ENCODE measurements at regions not wholly inside any gene's neighbourhood (a gene's known extent, or its start where the extent isn't known, plus 50 kb on each side); places are given as distances from the start of the nearest gene placed in this dataset.

DNA sequence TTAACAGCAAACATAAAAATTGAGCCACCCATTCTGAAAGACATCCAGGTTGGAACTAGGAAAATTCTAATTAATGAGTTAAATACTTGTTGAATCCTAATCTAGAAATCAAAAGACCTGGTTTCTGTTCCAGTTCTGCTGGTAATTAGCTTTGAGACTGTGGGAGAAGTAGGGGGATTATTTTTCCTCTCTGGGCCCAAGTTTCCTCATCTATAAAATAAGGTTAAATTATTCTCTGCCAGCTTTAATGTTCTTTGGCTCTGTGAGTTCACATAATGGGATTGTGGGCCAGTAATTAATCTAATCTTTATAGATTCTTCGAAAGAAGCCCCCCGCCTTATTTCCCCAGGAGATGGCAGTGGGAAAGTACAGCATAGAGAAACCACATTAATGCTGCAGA, 104.6 kb downstream of the ENC1 start:
- no peaks in the 10 kb centered on the region for H3K9me2 ChIP-seq (ENCODE audit: insufficient read depth)
- ATAC-seq (no peak), DNase-seq (ENCODE audit: low read depth, low spot score) (no peak)
- no peak overlapping the region for H2AFZ ChIP-seq (ENCODE audit: low read depth, low read length, poor library complexity, severe bottlenecking)
- no peaks in the 10 kb centered on the region for H3K27me3 ChIP-seq (ENCODE audit: insufficient read depth, low read length)
- POLR2A ChIA-PET: no interaction called here
- H3K9me3 ChIP-seq (ENCODE audit: control insufficient read depth in 1 of 2, insufficient read depth in 1 of 2, low read depth in 1 of 2, low read length in 2 of 2): peaks cover 0 to 8% of the 10 kb centered on the region in 2 experiments; a peak in 1 of 4 replicates
- H3K9ac ChIP-seq (ENCODE audit: low read length): no peak overlapping the region
- CTCF ChIA-PET: no interaction called here
- no peaks in the 10 kb centered on the region for H3K36me3 ChIP-seq (ENCODE audit: control insufficient read depth in 1 of 2, insufficient read depth in 2 of 2, low read length in 2 of 2)
- TF ChIP-seq ELF1 (IDR thresholded peaks at IDR 0.05; ENCODE audit: borderline replicate concordance, low read depth) (no peak), EZH2phosphoT487 (IDR thresholded peaks at IDR 0.05; ENCODE audit: borderline replicate concordance) (no peak), EGR1 (IDR thresholded peaks at IDR 0.05; ENCODE audit: low read depth) (no peak), ZNF274 (IDR thresholded peaks at IDR 0.05; ENCODE audit: low read depth, low read length) (no peak), CBX3 (IDR thresholded peaks at IDR 0.05; ENCODE audit: low read depth) (no peak), YY1 (IDR thresholded peaks at IDR 0.05; ENCODE audit: extremely low read depth, insufficient replicate concordance, low read depth, low read length) (no peak)
- H3K4me3 ChIP-seq (replicated peaks in 1 of 2; ENCODE audit: low read depth in 1 of 2, low read length in 2 of 2): no peak overlapping the region
- BruUV-seq (replicated peaks): no TSS peak
- no peak overlapping the region for H3K4me2 ChIP-seq (ENCODE audit: low read length)
- peaks cover 0 to 2% of the 10 kb centered on the region in 2 experiments; a peak in 1 of 4 replicates for H3K4me1 ChIP-seq (ENCODE audit: control insufficient read depth in 1 of 2, insufficient read depth in 2 of 2, low read length in 2 of 2)
- no peak overlapping the region for H3K27ac ChIP-seq (ENCODE audit: low read depth, low read length)
- H3K79me2 ChIP-seq (ENCODE audit: insufficient read depth, low read length): no peaks in the 10 kb centered on the region
- RAD21 ChIA-PET (ENCODE audit: low non-redundant PET in 1 of 2, low total read pairs in 2 of 2, uncharacterized antibody in 2 of 2, unreplicated experiment in 2 of 2): no interaction called here
- intact Hi-C loops (cut with micrococcal nuclease): no loop called here
- H4K20me1 ChIP-seq (ENCODE audit: insufficient read depth): no peaks in the 10 kb centered on the region

DNA sequence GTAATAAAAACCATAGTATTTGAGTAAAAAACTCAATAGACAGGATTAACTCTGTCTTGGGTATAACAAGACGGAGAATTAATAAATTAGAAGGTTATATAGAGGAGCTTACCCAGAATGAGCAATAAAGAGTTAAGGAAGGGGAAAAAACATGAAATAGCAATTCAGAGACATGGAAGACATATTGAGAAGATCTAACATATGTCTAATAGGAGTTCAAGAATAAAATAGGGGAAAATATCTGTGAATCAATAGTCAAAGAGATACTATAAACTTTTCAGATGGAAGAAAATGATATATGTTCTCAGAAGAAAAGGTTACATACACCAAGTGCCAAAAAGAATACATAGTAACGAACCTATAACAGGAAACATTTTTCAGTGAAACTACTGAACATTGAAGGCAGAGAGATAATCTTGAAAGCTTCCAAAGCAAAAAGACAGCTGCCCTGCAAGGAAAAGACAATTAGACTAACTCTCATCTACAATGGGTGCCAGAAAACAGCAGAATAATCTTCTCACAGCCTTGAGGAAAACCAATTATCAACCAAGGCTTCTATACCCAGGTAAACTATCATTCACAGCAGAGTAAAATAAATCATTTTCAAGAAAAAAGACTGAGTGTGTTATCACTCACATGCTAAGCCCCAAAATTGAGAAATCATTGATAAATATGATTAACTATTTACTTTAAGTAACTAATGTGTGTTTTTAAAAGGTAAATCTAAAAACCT, 106.0 kb downstream of the ENC1 start:
- POLR2A ChIA-PET: no interaction called here
- RAD21 ChIA-PET (ENCODE audit: low non-redundant PET in 1 of 2, low total read pairs in 2 of 2, uncharacterized antibody in 2 of 2, unreplicated experiment in 2 of 2): no interaction called here
- BruUV-seq (replicated peaks): no TSS peak
- no peak for DNase-seq (ENCODE audit: low read depth, low spot score)
- Histone ChIP-seq H3K4me1 (ENCODE audit: control insufficient read depth in 1 of 2, insufficient read depth in 2 of 2, low read length in 2 of 2) (no peaks in the 10 kb centered on the region), H3K9me2 (ENCODE audit: insufficient read depth) (no peaks in the 10 kb centered on the region), H3K4me2 (ENCODE audit: low read length) (no peak overlapping the region), H4K20me1 (ENCODE audit: insufficient read depth) (no peaks in the 10 kb centered on the region), H3K36me3 (ENCODE audit: control insufficient read depth in 1 of 2, insufficient read depth in 2 of 2, low read length in 2 of 2) (no peaks in the 10 kb centered on the region), H3K79me2 (ENCODE audit: insufficient read depth, low read length) (no peaks in the 10 kb centered on the region), H3K9ac (ENCODE audit: low read length) (no peak overlapping the region), H3K4me3 (replicated peaks in 1 of 2; ENCODE audit: low read depth in 1 of 2, low read length in 2 of 2) (no peak overlapping the region), H3K27ac (ENCODE audit: low read depth, low read length) (no peak overlapping the region), H2AFZ (ENCODE audit: low read depth, low read length, poor library complexity, severe bottlenecking) (no peak overlapping the region), H3K9me3 (ENCODE audit: control insufficient read depth in 1 of 2, insufficient read depth in 1 of 2, low read depth in 1 of 2, low read length in 2 of 2) (peaks cover 0 to 8% of the 10 kb centered on the region in 2 experiments; a peak in 1 of 4 replicates), H3K27me3 (ENCODE audit: insufficient read depth, low read length) (no peaks in the 10 kb centered on the region)
- no peak for ATAC-seq
- TF ChIP-seq EGR1 (IDR thresholded peaks at IDR 0.05; ENCODE audit: low read depth) (no peak), YY1 (IDR thresholded peaks at IDR 0.05; ENCODE audit: extremely low read depth, insufficient replicate concordance, low read depth, low read length) (no peak), EZH2 (IDR thresholded peaks at IDR 0.05) (no peak), EZH2phosphoT487 (IDR thresholded peaks at IDR 0.05; ENCODE audit: borderline replicate concordance) (no peak), FOSL1 (IDR thresholded peaks at IDR 0.05; ENCODE audit: low read depth) (no peak), RAD21 (IDR thresholded peaks at IDR 0.05; ENCODE audit: low read depth) (no peak)
- CTCF ChIA-PET: no interaction called here
- intact Hi-C loops (cut with micrococcal nuclease): no loop called here
